GM19035 (cell line): ENCODE measurements at regions not wholly inside any gene's neighbourhood (a gene's known extent, or its start where the extent isn't known, plus 50 kb on each side); places are given as distances from the start of the nearest gene placed in this dataset.
"Not testable (repeated sequence)": the region's sequence is repeated elsewhere in the genome, so short reads cannot be mapped to it uniquely, and the experiment has no call there.

Source experiments
- ATAC-seq: cut with Tn5 transposase; IDR thresholded peaks from one replicate; pipeline ENCODE4 v1.9.1; 2021; ENCODE audit not compliant: unreplicated experiment

DNA sequence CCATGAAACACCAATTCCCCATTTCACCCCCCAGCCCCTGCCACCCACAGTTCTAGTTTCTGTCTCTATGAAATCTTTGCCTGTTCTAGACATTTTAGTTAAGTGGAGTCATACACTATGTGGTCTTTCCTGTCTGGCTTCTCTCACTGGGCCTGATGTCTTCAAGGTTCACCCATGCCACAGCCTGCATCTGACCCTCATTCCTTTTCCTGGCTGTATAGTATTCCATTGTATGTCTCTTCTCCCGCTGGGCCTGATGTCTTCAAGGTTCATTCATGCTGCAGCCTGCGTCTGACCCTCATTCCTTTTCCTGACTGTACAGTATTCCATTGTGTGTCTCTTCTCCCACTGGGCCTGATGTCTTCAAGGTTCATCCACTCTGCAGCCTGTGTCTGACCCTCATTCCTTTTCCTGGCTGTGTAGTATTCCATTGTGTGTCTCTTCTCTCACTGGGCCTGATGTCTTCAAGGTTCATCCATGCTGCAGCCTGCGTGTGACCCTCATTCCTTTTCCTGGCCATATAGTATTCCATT is 191.7 kb downstream of the CRLF2 start:
- no peak for ATAC-seq

DNA sequence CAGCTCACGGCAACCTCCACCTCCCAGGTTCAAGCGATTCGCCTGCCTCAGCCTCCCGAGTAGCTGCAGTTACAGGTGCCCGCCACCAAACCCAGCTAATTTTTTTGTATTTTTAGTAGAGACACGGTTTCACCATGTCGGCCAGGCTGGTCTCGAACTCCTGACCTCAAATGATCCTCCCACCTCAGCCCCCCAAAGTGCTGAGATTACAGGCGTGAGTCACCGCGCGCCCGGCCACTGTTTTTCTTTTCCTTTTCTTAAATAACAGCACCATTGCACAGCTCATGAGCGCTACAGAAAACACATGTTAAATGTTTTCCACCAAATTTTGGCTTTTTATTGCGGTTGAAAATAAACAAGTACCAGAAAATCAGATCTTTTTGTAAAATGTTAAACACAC is 195.5 kb downstream of the CRLF2 start:
- not testable (repeated sequence) for ATAC-seq

DNA sequence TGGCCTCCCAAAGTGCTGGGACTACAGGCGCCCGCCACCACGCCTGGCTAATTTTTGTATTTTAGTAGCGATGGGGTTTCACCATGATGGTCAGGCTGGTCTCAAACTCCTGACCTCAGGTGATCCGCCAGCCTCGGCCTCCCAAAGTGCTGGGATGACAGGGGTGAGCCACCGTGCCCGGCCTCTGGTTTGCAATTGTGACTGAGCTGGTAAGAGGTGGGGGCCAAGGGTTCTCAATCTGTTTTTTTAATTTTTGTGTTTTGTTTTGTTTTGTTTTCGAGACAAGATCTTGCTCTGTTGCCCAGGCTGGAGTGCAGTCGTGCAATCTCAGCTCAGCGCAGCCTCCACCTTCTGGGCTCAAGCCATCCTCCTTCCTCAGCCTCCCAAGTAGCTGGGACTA is 196.2 kb downstream of the CRLF2 start:
- ATAC-seq, result not testable (repeated sequence)

DNA sequence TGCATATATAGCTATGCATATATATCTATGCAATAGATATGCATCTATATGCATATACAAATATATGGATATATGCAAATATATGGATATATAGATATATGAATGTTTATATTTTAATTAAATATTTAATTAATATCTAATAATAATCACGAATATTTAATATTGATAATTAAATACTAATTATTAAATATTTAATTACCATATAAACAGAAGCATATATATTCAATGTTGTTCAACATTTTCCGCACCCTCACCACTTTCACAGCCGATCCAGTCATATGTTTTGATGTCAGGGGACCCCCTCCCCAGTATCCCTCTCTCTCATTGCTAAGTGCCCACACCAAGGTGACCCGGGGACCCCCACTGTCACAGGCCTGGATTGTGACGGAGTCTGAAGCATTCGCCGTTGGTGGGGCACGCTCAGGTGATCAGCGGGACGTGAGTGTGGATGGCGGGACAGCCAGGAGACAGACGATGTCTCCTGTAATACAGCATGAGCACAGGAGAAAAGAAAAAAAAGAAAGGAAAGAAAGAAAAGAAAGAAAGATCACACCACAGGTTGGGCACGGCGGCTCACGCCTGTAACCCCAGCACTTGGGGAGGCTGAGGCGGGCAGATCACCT is 199.7 kb downstream of the CRLF2 start:
- ATAC-seq, result no peak

DNA sequence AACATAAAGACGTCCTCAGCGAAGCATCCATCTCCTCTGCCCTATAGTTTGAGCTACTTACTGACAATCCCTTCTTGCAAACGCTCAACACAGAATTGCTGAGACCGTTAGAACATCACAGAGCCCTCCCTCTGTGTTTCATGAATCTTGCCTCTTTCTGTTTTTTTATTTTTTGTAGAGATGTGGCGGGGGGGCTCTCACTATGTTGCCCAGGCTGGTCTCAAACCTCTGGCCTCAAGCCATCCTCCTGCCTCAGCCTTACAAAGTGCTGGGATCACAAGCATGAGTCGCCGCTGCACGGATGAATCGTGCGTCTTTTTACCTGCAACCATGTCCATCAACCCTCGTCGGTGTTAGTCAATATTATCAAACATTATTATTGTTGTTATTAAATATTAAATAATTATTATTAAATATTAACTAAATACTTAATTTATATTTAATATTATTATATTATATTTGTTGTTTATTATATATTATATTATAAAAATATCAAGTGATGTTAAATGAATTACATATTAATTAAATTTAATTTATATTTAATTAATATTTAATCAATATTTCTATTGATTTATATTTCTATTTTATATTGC is 200.7 kb downstream of the CRLF2 start:
- no peak for ATAC-seq

DNA sequence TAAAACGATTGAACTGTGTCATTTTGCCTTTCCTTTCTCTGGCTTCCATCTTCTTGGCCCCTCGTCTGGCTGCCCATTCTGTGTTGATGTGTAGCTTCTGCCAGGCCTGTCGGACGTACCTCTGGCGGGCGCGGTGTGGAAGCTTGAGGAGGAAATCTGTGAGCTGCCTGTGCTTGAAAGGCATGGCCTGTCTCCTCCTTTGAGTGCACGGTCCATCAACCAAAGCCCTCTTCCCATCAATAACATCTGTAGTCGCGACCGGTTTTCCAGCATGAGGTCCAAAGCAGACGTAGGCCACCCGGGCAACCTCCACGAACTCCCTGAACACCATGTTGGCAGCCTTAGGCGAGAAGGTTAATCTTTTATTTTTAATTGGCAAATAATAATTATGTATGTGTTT is 202.7 kb downstream of the CRLF2 start:
- ATAC-seq, result no peak

DNA sequence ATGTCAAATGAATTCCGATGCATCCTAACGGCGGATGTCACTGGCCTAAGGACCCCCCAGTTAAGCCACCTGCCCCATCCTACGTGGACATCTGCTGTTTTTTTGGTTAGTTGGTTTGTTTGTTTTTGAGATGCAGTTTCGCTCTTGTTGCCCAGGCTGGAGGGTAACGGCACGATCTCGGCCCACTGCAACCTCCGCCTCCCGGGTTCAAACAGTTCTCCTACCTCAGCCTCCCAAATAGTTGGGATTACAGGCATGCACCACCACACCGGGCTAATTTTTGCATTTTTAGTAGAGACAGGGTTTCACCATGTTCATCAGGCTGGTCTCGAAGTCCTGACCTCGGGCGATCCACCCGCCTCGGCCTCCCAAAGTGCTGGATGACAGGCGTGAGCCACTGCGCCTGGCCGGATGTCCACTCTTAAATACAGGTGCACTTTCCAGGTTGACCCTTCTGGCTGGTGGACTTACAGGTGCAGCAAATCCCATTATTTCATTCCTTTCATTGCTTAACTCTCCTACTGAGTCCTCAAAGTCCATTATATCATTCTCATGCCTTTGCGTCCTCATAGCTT is 206.2 kb downstream of the CRLF2 start:
- no peak for ATAC-seq

DNA sequence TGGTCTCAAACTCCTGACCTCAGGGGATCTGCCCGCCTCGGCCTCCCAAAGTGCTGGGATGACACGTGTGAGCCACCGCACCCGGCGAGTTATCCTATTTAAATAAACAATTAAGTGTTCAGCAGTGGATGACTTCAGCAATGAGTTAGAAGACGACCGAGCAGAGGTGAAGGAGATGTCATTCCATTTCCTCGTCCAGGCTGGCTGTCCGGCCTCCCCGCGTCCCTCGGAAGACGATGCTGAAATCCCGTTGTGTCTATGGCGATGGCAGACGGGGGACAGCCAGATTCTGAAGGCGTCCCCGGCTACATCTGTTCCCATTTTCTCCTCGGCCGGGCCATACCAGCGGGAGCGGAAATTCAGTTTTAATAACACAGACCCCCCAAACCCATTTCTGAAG is 209.8 kb downstream of the CRLF2 start:
- no peak for ATAC-seq

DNA sequence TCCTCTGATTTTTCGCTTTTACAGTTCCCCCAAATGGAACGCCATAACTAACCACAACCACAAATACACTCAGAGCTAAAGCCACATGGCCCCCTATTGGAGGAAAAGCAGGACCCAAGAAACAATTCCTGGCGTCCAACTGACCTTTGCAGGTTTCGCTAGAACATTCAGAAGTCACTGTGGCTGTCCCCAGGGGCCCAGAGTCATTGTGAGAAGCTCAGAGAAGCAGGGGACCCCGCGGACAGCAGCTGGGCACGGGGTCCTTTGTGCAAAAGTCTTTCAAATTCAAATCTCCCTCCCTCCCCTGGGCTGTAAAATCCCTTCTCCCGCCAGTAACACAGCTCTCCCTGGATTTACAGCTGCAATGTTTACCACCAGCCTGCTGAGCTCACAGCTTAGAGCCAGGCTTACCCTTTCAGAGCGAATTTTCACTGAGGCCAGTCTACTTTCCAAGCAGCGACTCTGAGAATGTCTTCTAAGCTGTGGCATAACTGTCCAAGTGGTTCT is 214.8 kb downstream of the CRLF2 start:
- ATAC-seq, result no peak

DNA sequence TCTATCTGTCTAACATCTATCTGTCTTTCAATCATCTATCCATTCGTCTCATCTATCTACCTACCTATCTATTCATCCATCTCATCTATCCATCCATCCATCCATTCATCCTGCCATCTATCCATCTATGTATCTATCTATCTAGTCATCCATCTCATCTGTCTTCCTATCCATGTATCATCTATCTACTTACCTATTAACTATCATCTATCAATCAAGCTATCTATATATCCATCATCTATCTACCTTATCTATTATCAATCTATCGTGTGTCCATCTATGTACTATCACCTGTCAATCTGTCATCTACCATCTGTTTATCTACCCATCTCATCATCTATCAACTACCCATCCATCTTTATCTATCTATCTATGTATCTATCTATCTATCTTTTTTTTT is 217.7 kb downstream of the CRLF2 start:
- no peak for ATAC-seq

DNA sequence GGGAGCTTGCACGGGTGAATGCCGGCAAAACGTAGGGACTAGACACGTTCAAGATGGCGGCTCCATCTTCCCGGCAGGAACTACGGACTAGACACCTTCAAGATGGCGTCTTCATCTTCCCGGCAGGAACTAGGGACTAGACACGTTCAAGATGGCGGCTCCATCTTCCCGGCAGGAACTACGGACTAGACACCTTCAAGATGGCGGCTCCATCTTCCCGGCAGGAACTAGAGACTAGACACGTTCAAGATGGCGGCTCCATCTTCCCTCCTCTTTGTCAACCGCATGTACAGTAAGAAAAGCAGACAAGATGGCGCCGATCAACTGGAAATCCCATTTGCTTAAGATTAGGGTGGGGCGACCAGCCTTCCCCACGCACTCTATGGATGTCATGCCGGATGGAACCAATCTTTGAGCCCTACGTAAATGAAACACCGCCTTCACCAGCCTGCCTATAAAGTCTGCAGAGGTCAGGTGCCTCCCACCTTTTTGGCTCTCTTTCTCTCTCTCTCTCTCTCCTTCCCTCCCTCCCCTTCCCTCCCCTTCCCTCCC is 222.4 kb downstream of the CRLF2 start:
- ATAC-seq, result peak; percentile 78

DNA sequence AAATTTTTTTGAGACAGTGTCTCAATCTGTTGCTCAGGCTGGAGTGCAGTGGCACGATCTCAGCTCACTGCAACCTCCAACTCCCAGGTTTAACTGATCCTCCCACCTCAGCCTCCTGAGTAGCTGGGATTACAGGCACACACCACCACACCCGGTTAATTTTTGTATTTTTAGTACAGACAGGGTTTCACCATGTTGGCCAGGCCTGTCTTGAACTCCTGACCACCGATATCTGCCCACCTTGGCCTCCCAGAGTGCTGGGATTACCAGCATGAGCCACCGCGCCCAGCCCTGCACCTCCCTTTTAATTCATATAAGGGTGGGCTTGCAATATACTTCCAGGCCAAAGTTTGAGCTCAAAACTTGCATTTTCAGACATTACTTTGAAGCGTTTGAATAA is 223.9 kb downstream of the CRLF2 start:
- not testable (repeated sequence) for ATAC-seq

DNA sequence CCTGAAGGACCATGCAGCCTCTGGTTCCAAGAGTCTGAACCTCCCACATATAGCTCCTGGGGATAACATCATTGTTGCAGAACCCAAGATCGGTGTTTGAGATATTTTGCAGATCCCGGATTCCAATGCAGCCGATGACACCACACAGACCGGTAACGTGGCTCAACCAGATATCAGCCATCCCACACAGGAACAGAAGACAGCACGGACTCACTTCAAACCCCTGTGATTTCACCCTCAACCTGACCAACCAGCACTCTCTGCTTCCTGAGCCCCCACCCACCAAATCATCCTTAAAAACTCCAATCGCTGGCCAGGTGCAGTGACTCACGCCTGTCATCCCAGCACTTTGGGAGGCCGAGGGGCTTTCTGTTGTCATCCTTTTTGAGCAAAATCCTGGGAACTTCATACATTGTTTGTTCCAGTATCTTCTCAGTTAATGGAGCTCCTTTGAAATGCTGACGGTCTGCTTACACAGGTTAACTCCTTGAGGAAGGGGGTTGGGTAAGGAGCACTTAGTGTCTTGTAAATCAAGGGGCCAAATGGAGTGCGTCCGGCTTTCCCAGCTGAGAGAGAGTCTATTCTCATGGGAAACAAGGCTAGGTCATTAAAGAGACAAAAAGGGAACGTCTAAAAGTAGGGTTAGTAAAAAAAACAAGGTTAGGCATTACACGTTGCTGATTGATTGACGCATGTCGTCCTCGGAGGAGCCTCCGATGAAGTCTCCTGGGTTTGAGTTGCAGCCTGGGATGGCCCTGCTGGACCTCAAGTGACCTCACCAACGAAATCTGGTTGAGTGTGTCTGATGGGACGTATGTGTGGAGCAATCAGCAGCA is 230.4 kb downstream of the CRLF2 start:
- no peak for ATAC-seq

DNA sequence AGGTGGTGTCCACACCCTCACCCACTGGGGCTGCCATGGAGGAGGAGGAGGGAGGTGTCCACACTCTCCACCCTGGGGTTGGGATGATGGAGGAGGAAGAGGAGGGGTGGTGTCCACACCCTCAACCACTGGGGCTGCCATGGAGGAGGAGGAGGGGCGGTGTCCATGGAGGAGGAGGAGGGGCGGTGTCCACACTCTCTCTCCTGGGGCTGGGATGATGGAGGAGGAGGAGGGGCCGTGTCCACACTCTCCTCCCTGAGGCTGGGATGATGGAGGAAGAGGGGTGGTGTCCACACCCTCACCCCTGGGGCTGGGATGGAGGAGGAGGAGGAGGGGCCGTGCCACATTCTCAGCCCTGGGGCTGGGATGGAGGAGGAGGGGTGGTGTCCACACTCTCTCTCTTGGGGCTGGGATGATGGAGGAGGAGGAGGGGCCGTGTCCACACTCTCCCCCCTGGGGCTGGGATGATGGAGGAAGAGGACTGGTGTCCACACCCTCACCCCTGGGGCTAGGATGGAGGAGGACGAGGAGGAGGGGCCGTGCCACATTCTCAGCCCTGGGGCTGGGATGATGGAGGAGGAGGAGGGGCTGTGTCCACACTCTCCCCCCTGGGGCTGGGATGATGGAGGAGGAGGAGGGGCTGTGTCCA is 231.7 kb downstream of the CRLF2 start:
- no peak for ATAC-seq

DNA sequence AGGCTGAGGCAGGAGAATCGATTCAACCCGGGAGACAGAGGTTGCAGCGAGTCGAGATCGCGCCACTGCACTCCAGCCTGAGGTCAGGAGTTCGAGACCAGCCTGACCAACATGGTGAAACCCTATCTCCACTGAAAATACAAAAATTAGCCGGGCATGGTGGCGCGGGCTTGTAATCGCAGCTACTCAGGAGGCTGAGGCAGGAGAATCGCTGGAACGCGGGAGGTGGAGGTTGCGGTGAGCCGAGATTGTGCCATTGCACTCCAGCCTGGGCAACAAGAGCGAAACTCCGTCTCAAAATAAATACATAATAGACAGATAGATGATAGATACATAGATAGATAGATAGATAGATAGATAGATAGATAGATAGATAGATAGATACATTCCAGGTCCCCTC is 233.3 kb downstream of the CRLF2 start:
- ATAC-seq, result not testable (repeated sequence)

DNA sequence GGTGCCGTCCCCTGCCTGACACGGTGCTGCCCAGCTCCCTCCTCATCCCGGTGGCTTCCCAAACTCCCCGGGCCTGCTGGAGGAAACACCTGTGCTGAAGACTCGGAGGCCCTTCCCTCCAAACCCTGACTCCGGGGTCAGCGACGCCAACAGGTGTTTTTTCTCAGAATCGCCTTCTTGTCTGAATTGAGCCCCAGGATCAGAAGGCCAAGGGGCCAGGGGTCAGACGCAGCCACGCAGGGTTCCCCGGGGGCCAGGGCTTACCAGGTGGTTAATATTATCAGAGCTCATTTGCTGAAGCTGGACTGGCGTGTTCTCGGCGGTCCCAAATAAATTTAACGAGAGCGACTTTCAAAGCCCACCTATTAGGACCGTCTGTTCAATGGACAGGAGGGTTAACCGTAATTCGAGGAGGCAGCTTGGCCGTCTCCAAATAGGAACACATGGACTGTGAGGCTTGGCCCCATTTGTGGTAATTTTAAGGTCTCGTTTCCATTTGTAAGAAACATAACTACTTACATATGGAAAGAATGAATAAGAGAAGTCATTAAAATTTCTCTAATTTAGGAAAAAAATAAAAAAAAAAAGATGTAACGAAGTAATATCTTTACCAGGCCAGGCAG is 239.3 kb downstream of the CRLF2 start:
- no peak for ATAC-seq

DNA sequence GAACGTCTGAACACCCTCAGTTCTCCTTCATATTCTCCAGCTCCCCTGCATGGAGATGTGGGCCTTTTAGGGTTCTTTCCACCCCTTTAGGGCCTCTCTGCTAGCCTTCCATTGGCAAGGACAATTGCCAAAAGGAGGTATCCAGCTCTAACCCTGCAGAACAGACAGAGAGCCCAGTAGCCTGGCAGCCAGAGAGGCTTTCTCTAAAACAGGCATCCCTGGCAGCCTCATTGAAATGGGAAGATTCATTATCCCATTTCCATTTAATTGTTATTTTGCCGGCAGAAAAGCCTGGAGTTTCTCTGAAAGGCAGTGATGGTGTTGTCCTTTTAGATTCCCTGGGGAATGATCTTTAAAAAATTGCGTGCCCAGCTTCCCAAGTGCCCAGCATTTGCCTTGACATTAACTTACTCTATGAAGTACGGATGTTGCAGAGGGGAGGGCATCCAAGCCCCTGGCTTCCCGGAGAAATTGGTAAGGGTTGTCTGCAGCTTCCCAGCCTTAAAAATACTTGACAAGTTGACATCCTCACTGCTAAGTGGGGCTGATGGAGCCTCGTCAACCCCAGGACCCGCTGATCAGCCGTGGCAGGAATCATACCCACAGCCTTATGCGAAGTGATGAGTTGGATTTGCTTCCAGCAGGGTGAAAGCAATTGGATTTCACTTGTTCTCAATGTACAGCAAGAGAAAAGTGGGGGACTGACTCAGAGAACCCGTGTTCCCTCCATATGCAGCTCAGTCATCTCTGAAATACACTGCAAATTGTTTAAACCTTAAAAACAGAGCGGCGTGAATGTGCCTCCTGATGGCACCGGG is 244.1 kb downstream of the CRLF2 start:
- no peak for ATAC-seq

DNA sequence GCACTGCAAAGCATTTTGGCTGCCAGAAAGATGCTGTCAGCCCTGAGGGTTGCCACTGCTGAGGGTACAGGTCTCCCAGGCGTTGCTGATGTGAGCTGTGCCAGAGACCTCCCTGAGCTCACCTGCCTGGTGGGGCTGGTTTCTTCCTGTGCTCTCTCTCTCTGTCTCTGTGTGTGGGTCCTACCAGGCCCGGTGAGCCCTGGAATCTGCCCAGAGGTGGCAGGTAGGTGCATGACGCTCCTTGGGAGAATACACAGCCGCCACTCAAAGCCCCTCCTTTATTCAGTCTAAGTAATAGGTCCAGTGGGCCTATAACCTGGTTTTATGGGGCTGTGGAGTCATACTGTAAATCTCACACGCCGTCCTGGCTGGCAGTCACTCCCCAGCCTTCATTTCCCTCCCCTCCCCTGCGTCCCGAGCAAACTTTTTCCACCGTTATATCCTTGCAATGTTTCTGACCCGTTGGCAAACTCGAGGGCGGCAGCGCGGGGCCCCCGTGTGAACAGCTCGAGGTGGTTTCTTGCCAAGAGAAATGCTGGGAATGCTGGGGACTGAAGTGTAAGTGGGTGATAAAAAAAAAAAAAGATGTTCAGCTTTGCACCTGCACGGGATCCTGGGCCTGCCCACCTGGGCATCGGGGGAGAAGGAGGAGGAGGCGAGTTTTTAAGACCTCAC is 245.9 kb downstream of the CRLF2 start:
- ATAC-seq, result no peak
